Hindlimb muscle (tissue), 1 donor: ENCODE measurements at regions not wholly inside any gene's neighbourhood (a gene's known extent, or its start where the extent isn't known, plus 50 kb on each side); places are given as distances from the start of the nearest gene placed in this dataset.

Source experiments
- DNase-seq: peaks from one replicate; pipeline ENCODE4 v3.0.0-alpha.2; 2013

DNA sequence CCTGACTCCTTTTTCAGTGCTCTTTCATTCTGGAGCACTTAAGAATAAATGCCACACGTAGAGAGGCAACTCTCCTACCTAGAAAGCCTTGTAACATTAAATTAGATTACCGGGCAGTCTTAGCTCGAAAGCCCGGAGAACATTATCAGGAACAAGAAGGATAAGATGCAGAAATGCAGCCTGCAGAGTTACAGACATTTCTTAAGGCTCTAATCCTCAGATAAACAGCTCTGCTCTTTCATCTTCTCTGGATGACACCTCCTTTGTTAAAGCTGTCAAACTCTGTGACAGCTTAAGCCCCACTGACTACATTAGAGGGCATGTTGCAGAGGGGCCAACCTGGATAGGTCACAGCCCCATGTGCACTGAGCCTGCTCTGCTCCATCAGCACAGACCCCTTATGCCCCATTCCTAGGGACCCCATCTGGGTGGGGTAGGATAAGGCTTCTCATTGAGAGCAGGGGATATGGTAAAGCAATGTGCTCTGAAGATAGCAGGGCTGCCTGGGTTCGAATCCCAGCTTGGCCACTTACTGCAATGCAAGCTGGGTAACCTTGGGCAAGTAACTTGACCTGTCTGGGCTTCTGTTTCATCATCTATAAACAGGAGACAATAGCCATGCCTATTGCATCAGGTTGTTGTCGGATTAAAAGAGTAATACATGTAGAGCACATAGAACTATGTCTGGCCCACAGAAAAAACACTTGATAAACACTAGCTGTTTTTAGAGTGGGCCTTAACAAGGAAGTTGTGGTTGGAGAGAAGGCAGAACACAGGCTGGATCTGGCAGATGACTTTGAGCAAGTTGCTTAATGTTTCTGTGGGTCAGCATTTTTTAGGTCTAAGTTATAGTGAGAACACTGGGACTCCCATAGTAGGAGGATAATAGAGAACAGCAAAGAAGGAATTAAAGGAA is 111.4 kb downstream of the THNSL2 start:
- peak; percentile 13 for DNase-seq

DNA sequence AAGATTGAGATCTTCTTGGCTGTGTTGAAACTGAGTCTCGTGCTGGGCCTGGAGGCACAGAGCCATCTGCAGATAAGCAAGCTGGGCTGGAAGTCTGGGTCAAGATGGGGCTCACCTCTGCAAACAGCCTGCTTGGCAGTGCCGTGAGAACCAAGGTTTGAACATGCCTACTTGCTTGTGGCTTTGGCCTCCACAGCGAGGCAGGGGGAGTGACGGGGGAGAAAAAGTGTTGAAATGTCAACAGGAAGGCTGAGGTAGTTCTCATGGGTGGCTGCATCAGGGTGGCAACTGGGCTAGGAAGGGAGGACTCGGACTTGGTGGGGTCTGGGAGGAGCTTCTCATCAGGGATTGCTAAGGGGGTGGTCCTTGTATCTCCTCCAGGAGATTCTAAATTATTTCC is 99.7 kb downstream of the THNSL2 start:
- no peak for DNase-seq

DNA sequence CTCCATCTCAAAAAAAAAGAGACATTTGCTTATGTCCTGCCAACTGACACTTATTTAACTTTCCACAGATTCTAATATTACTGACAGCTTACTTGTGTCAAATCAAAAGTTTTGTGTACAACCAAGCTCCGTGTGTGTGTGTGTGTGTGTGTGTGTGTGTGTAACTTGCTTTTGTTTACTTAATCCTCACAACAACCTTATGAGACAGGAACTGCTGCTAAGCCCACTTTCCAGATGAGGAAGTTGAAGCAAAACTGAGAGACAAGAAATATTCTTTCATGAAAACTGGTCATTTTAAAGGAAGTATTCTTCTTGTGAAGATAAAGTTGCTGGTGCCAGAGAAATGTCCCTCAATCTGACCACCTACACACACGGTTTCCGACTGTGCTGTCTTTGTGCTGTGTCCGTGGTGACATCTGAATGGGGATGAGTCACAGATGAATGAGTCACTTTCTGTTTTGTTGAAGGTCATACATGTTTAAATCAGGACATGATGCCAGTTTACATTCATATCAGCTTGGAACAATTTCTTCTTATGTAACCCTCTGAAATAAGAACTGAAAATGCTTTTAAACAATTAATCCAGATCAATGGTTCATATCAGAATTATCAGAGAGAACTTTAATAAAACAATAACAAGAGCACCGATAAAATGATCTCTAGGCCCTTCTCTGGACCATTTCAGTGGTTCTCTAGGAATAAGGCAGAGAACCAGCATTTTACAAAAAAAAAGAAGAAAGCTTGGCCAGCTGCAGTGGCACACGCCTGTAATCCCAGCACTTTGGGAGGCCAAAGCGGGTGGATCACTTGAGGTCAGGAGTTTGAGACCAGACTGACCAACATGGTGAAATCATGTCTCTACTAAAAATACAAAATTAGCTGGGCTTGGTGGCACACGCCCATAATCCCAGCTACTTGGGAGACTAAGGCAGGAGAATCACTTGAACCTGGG is 95.5 kb downstream of the THNSL2 start:
- no peak for DNase-seq

DNA sequence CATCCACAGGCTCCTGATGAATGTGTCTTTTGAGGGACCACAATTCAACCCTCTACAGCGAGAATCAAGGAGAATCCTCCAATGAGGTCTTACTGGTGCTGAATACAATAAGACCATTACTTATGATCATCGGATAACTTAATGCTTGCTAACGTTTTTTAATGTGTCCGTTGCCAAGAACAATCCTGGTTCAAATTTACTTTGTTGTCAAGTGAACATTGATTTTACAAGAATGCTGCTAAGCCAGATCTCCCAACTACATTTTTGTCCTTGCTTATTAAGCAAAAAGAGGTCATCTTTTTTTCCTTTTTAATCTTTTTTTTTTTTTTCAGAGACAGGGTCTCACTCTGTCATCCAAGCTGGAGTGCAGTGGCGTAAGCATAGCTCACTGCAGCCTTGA is 93.7 kb downstream of the THNSL2 start:
- no peak for DNase-seq

DNA sequence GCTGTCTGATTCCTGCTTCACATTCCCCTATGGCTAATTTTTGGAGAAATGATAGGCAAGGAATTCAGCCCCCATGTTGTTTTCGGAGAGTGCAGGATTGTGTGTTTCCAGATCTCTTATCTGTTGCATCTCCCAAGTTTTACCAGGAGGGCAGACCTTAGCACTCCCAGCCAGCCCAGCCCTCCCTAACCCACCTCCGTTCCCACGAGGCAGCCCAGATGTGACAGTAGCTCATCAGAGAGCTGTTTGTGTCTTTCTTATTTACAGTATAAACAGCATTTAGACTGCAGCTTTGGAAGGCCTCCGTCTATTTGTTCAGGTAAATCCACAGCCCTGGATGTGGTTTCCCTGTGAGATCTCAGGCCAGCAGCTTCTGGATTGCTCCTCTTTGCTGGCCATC is 91.6 kb downstream of the THNSL2 start:
- DNase-seq = no peak

DNA sequence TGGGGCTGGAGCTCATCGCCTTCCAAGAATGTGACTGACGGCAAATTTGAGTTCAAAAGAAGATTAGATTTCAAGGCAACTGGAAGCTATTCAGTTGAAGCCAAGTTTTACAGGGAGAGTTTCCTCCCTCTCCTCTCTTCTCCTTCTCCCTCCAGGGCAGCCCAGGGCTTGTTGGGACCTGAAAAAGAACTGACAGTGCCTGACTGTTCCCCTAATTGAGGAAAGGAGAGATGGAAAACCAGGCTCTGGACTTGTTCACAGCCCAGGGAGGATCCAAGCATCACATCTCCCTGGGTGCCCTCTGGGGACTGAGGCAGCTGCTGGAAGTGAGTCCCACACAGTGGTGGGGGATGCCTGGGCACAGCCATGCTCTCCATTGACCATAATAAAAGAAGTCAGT is 88.1 kb downstream of the THNSL2 start:
- DNase-seq = no peak

DNA sequence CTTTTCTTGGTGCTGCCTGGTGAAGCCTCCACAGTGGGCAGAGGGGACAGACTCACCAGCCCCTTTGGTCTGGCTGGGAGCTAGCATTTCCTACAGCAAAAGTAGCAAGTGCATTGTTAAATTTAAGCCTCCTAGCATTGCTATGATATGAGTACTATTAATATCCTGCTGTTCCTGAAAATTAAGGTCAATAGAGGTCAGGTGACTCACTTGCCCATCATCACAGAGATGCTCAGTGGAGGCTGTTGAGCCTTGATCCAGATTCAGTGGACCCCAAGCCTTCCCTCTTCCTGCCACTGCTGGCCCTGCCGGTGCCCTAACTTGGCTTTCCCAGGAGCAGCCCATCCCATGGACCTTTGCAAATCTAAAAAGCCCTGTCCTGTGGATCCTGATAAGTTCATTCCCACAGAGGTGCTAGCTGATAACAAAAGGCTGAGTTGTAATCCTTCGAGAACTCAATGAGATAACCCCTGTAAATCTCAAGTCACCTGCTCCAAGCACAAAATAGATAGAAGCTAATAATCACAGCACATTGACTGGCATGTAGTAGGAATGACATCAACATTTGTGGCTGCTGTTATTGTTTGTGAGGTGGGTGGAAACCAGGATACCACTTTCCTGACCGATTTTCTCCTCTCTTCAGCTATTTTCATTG is 84.4 kb downstream of the THNSL2 start:
- DNase-seq = no peak

DNA sequence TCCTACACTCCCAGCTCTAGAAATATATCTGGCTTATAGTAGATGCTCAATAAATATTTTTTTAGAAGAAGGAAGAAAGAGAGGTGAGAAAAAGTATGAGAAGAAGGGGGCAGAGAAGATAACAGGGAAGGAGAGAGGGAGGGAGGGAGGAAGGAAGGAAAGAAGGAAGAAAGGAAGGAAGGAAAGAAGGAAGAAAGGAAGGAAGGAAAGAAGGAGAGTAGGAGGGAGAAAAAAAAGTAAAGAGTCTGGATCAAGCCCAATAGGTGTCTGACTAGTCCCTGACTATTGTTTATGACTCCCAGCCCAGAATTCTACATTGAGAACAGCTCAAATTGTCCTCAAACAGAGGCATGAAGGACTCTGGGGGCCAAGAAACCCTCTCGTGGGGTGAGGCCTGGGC is 83.9 kb downstream of the THNSL2 start:
- no peak for DNase-seq

DNA sequence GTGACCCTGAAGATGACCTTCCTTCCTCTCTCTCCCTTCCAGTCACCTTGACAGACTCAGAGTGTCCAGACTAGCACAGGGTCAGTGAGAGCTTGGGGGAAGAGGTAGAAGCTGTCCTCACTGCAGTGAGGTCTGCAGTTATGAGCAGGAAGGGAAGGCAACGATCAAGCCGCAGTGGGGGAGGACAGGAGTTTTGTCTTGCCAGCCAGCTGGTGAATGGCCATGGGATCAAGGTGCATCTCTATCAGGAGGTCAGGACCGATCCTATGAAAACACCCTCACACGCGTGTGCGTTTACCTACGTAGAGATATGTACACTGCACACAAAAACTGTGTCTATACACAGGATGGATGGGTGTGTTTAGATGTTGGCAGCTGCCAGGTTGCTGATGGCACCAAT is 83.2 kb downstream of the THNSL2 start:
- DNase-seq = no peak

DNA sequence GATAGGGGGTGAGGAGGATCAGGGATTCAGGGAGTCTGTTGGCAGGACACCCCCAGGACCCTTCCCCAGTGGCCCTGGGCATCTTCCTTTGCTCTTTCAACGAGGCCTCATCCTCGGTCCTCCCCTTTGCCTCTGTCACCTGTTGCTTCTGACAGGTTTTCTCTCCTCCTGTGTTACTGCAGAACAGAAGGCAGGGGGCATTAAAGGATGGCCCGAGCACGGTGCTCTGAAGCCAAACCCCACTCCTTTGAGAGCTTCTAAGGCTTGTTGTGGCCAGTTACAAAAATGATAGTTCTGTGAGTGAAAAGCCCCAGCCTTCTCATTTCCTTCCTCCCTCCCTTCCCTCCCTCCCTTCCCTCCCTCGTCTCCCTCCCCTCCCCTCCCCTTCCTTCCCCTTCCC is 82.5 kb downstream of the THNSL2 start:
- DNase-seq = no peak

DNA sequence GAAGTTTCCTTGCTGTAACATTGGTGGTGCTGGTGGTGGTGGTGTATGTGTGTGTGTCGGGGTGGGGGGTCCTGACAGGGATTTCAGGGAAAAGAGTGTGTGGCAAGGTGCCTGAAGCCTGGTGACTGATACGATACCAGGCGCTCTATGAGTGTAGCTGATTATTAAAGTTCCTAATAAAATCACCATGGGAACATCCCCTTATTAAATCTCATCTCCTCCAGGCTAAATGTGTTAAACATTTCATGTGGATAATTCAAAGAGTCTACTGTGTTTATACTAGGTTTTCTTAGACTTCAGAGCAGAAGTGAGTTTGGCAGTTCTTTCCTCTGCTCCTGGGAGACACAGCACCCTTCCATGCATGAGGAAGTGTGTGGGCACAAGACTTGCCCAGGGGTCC is 82.0 kb downstream of the THNSL2 start:
- no peak for DNase-seq

DNA sequence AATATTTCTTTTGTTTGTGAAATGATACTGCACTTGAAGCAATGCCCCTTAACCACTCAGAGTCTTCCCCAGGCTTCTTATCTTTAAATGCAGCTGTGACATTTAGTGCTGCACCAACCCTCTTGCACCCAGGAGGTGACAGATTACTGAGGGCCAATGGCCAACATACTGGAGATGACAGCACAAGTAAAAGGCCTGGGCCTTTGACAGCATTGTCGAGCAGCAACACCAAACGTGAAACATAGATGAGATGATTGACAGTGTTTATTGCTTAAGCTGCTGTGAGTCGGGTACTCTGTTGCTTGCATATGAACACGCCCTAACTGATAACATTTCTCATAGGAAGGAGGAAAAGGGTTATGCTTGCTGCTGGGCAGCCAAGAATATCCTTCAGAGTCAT is 80.3 kb downstream of the THNSL2 start:
- DNase-seq = no peak

DNA sequence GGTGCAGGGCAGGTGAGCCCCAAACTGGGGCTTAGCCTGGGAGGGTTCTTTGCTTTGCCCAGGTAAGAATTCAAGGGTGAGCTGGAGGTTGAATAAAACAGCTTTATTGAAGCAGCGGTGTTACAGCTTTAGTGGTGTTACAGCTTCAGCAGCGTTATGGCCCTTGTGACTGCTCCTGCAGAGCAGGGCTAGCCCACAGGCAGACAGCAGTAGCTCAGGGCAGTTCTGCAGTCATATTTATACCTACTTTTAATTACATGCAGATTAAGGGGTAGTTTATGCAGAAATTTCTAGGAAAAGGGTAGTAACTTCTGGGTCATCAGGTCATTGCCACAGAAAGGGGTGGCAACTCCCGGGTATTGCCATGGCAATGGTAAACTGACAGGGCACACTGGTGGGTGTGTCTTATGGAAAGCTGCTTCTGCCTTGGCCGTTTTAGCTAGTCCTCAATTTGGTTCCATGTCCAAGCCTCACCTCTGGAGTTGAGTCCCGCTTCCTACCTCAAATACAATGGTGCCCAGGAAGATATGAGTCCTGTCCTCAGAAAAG is 78.2 kb downstream of the THNSL2 start:
- DNase-seq = no peak

DNA sequence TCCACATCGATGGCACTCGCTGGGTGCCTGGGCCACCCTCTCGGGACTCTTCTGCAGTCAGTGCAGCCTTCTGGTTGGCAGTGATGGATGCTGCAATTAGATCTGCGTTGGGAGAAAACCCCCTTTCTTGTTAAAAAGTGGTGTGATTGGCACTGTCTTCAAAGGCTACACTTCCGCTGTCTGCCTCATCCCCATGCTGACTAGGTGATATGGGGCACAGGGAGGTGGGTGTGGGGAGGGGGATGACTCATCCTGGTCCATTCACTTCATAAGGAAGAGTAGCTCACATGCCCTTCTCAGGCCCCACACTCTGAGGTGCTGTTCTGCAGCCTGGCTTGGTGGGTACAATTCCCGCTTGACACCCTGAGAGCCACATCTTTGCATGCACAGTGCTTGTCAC is 77.4 kb downstream of the THNSL2 start:
- DNase-seq = no peak

DNA sequence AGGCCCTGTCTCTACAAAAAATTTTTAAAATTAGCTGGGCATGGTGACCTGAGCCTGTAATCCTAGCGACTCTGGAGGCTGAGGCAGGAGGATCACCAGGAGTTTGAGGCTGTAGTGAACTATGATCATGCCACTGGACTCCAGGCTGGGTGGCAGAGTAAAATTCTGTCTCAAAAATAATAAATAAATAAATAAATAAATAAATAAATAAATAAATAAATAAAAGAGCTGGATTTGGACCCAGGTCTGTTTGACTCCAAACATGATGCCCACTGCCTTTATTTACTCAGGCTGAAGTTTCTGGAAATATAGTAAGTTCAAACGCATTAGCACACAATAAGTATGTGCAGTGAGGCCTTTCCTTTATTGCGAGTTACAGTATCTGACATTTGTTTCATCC is 75.0 kb downstream of the THNSL2 start:
- no peak for DNase-seq

DNA sequence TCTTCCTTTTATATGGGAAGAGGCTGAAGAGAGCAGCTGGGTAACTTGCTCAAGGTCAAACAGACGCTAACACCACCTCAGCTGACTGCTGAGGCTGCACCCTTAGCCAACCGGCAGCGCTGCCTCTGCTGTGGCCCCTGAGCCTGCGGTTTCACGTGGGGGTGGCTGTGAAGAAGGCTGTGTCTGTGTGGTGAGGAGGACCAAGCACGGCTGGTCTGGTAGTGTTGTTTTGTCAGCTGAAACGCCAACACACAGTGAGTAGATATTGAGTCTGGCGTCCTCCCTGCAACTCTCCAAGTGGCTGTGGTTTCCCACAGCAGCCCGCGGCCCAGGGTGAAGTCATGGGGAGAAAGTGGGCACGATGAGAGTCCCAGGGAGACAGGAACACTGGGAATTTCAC is 69.6 kb downstream of the THNSL2 start:
- no peak for DNase-seq

DNA sequence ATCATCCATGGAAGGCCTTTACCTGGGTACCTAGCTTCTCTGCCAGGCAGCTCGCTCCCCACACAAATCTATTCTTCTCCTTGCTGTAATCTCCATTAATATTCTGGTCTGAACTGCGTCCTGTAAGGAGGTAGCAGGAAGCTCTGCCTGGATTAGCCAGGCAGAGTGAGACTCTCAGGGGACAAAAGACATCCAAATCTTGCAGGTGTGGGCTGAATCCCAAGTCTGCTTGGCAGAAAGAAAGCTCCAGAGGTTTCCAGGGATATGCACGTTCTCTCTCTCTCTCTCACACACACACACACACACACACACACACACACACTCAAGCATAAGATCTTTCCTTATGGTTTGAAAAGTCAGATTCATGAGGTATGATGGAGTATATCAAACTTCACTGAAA is 66.5 kb downstream of the THNSL2 start:
- DNase-seq = peak; percentile 13
